Lower leg skin (tissue), 3 donors: ENCODE measurements at regions not wholly inside any gene's neighbourhood (a gene's known extent, or its start where the extent isn't known, plus 50 kb on each side); places are given as distances from the start of the nearest gene placed in this dataset.

Experiments
- POLR2A ChIP-seq, 2 donors: fragments of 450-650 bp; IDR thresholded peaks; one replicate each; pipeline ENCODE4 v1.6.1; 2016 to 2017; ENCODE audit warnings: antibody characterized with exemption in 2 of 2, mild to moderate bottlenecking in 1 of 2, moderate library complexity in 1 of 2
- TF ChIP-seq, protein P1 (sequence below), 3 donors: fragments of 450-650 bp; IDR thresholded peaks; one replicate each; pipeline ENCODE4 v1.5.1; 2016; ENCODE audit warnings: antibody characterized with exemption in 3 of 3, mild to moderate bottlenecking in 3 of 3, moderate library complexity in 2 of 3

- TF ChIP-seq, protein P1, sequence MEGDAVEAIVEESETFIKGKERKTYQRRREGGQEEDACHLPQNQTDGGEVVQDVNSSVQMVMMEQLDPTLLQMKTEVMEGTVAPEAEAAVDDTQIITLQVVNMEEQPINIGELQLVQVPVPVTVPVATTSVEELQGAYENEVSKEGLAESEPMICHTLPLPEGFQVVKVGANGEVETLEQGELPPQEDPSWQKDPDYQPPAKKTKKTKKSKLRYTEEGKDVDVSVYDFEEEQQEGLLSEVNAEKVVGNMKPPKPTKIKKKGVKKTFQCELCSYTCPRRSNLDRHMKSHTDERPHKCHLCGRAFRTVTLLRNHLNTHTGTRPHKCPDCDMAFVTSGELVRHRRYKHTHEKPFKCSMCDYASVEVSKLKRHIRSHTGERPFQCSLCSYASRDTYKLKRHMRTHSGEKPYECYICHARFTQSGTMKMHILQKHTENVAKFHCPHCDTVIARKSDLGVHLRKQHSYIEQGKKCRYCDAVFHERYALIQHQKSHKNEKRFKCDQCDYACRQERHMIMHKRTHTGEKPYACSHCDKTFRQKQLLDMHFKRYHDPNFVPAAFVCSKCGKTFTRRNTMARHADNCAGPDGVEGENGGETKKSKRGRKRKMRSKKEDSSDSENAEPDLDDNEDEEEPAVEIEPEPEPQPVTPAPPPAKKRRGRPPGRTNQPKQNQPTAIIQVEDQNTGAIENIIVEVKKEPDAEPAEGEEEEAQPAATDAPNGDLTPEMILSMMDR (IDR thresholded peaks at IDR 0.05) = no peak
- no peak for TF ChIP-seq POLR2A (IDR thresholded peaks at IDR 0.05)
Observed at GRCh38 chr16:63129411-63130125, 1093.3 kb upstream of the CDH8 start.
